ENCODE measurements at regions not wholly inside any gene's neighbourhood (a gene's known extent, or its start where the extent isn't known, plus 50 kb on each side); places are given as distances from the start of the nearest gene placed in this dataset.

GRCh38 chr22:47665151-47665550 is 902.7 kb downstream of the TBC1D22A start:
- Histone ChIP-seq H3K27me3 (ENCODE audit: insufficient read depth, low read length) (no peaks in the 10 kb centered on the region), H3K79me2 (ENCODE audit: insufficient read depth, low read length) (0 out of 2 replicates have a peak, but pooled peaks cover 3% of the 10 kb centered on the region), H3K4me3 (replicated peaks in 1 of 2; ENCODE audit: low read depth in 1 of 2, low read length in 2 of 2) (no peak overlapping the region), H3K9me2 (ENCODE audit: insufficient read depth) (no peaks in the 10 kb centered on the region), H3K4me1 (ENCODE audit: control insufficient read depth in 1 of 2, insufficient read depth in 2 of 2, low read length in 2 of 2) (no peaks in the 10 kb centered on the region), H4K20me1 (ENCODE audit: insufficient read depth) (no peaks in the 10 kb centered on the region), H3K27ac (ENCODE audit: low read depth, low read length) (no peak overlapping the region), H2AFZ (ENCODE audit: low read depth, low read length, poor library complexity, severe bottlenecking) (no peak overlapping the region), H3K4me2 (ENCODE audit: low read length) (no peak overlapping the region), H3K9ac (ENCODE audit: low read length) (no peak overlapping the region), H3K36me3 (ENCODE audit: control insufficient read depth in 1 of 2, insufficient read depth in 2 of 2, low read length in 2 of 2) (no peaks in the 10 kb centered on the region), H3K9me3 (ENCODE audit: control insufficient read depth in 1 of 2, insufficient read depth in 1 of 2, low read depth in 1 of 2, low read length in 2 of 2) (peaks cover 0 to 8% of the 10 kb centered on the region in 2 experiments; a peak in 2 of 4 replicates)
- intact Hi-C loops (cut with micrococcal nuclease), result no loop called here
- BruUV-seq (replicated peaks), result no TSS peak
- ATAC-seq (no peak), DNase-seq (ENCODE audit: low read depth, low spot score) (no peak)
- ChIA-PET RAD21 (ENCODE audit: low non-redundant PET in 1 of 2, low total read pairs in 2 of 2, uncharacterized antibody in 2 of 2, unreplicated experiment in 2 of 2) (no interaction called here), POLR2A (no interaction called here), CTCF (no interaction called here)
- TF ChIP-seq EGR1 (IDR thresholded peaks at IDR 0.05; ENCODE audit: low read depth) (no peak), ZBTB33 (IDR thresholded peaks at IDR 0.05; ENCODE audit: extremely low read depth, insufficient replicate concordance, low read length) (no peak), CBX3 (IDR thresholded peaks at IDR 0.05; ENCODE audit: low read depth) (no peak), CEBPB (IDR thresholded peaks at IDR 0.05; ENCODE audit: low read depth) (no peak), ELF1 (IDR thresholded peaks at IDR 0.05; ENCODE audit: borderline replicate concordance, low read depth) (no peak), REST (IDR thresholded peaks at IDR 0.05; ENCODE audit: low read depth) (no peak), RAD21 (IDR thresholded peaks at IDR 0.05; ENCODE audit: low read depth) (no peak), FOSL1 (IDR thresholded peaks at IDR 0.05; ENCODE audit: low read depth) (no peak), EZH2 (IDR thresholded peaks at IDR 0.05) (no peak), POLR2AphosphoS5 (IDR thresholded peaks at IDR 0.05; ENCODE audit: low read depth, low read length) (no peak), POLR2A (IDR thresholded peaks at IDR 0.05; ENCODE audit: borderline replicate concordance, extremely low read depth, insufficient read depth, insufficient read length) (no peak), JUND (IDR thresholded peaks at IDR 0.05) (no peak), MAX (IDR thresholded peaks at IDR 0.05) (no peak), CTCF (IDR thresholded peaks at IDR 0.05 in 2 of 3, conservative IDR thresholded peaks at IDR 0.05 in 1 of 3; ENCODE audit: borderline replicate concordance in 1 of 3, insufficient read depth in 1 of 3, low read depth in 2 of 3, low read length in 2 of 3) (no peak), ATF3 (IDR thresholded peaks at IDR 0.05) (no peak), ZFX (IDR thresholded peaks at IDR 0.05) (no peak), SIN3A (IDR thresholded peaks at IDR 0.05; ENCODE audit: low read depth) (no peak), EZH2phosphoT487 (IDR thresholded peaks at IDR 0.05; ENCODE audit: borderline replicate concordance) (no peak), SP1 (IDR thresholded peaks at IDR 0.05; ENCODE audit: low read depth) (no peak)
